ENCODE measurements at regions not wholly inside any gene's neighbourhood (a gene's known extent, or its start where the extent isn't known, plus 50 kb on each side); places are given as distances from the start of the nearest gene placed in this dataset.

DNA sequence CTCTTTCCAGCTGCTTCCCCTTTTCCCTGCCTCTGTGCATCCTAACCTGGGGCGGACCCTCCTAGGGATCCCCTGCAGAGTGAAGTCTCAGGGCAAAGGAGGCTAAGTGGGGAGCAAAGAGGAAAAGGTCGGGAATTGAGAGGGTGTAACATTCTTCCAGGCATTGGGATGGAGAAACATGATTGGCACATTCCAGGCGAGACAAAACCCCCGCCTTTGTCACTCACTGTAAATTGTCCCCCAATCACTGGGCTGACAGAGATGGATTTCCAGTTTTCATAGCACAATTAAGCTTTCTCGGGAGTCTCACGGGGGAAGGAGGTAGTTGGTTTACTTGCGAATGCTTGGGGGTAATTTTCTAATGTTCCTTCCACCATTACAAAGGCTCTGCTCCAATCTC, 74.9 kb downstream of the MIAT start:
- no peak for DNase-seq

DNA sequence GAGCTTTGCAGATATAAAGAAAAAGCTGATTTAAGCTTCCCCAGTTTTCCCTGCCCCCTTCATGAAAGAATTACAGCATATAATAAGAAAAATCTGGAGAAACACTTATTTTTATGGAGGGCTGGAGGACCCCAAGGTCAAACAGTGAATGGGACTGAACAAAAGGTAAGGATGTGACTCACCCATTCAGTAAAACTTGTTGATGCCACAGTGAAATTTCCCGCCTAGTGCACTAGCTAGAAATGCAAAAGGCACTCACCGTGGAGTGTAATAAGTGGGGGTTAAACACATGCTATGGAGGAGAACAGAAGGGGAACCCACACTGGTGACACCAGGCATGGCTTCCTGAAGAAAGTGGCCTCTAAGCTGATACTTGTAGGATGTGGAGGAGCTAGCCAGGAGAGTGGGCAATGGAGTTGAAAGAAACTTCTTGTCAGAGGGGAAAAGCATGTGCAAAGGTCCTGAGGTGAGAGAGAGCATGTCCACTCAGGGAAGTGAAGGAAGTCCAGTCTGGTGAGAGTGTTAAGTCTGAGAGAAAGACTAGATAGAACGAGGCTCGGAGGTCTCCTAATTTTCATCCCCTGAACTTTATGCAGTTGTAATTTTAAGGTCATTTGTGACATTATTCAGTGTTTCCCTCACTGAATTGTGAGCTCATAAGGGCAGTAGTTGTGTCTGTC, 77.1 kb downstream of the MIAT start:
- DNase-seq: no peak

DNA sequence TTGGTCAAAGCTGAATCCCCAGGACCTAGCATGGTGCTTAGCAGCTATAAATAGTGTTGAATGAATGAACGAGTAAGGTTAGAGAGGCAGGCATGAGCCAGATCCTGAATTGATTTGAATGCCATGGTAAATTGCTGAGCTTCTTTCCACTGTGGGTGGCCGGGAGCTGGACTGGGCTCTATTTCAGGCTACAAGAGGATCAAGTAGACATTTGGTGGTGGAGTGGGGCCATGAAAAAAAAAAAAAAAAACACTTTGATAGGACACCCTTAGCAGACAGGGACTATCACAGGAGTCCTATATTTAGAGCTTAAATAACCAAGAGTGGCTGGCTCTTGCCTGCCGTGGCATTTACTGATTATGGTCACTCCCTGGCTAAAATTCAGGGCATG, 77.6 kb downstream of the MIAT start:
- no peak for DNase-seq

GRCh38 chr22:26737262-26737661, 79.9 kb downstream of the MIAT start:
- DNase-seq: no peak

DNA sequence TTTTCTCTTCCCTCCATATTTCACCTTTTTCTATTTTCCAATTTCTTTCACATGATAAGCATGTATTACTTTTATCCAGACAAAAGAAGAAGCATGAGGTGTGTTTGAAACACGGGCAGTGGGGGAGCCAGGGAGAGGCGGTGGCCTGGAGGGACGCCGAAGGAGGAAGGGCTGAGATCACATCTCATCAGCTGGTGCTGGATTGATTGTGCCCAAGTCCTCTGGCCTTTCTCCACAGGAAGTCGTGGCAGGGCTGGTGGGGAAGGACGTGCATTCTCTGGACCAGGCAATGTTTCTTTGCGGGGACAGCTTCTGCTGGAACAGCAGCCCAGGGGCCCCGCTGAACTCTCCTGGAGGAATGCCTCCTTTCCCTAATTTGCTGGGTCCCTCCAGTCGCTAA, 82.9 kb downstream of the MIAT start:
- DNase-seq: no peak

DNA sequence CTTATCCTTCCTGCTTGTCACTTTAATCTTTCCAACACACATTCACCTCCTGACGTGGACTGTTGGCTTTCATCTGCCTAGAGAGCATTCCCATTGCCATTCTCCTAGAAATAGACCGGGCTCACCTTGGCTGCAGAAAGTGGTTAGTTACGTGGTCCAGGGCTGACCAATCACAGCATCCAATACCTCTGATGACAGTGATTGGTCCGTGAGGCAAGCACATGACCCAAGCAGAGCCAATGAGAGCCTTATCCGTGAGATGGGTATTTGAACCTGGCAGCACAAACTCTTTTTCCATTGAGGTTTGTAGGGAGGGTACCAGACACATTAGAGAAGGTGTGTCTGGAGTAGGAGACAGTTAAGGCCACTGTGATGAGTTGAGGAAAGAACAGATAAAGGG, 85.8 kb downstream of the MIAT start:
- no peak for DNase-seq

DNA sequence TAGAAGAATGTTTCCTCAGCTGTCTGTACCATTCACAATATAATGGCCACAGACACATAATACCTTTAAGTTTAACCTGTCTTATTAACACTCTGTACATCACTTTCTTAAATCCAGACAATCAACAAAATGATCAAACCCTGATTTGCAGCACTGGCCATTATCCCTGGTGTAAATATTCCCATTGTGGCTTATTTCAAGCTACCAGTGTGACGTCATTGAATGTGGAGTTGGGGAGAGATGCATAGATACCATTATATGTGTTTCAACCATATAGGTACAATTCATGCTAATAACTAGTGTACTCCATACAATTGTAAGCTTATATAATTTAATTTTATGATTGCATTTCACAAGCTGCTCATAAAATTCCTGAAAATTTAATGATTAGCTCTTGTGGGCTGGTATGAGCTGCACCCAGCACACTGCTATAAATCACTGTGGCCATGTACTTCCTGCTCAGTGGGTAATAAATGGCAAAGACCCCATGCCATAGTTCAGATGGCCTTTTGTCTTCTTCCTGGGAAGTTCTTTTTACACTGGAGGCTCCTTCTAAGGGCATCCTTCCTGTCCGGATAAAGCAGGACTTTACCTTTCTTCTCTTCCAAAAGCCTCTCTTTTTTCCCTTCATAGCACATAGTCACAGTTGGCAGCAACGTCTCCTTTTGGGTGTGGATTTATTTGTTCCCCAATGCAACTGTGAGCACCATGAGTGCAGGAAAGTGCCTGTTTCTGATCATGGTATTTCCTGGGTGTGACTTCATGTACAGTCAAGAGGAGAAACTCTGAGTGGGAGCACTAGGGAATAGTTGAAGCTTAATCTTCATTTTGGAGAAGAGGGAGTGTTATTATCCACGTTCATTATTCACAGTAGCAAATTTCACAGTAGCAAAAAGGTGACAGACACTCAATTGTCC, 87.8 kb downstream of the MIAT start:
- DNase-seq: no peak

GRCh38 chr22:26746311-26746710, 88.9 kb downstream of the MIAT start:
- no peak for DNase-seq

DNA sequence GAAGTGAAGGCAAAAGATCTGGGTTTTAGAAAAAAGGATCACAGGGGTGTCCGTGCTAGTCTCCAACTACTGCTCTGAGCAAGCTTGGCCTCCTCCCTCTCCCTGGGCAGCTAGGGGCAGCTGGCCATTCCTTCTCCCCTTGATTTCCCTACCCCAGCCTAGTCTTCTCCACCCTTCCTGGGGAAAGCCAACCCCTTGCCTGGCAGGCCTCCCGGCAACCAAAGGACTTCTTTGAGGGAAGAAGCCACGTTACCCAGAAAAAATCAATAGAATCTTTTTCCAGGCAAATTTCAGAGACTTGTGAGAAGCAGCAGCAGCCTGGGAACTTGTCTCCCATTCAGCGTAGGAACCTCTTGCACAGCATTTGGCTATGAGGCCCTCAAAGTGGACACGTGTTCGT, 91.5 kb downstream of the MIAT start:
- DNase-seq: no peak

DNA sequence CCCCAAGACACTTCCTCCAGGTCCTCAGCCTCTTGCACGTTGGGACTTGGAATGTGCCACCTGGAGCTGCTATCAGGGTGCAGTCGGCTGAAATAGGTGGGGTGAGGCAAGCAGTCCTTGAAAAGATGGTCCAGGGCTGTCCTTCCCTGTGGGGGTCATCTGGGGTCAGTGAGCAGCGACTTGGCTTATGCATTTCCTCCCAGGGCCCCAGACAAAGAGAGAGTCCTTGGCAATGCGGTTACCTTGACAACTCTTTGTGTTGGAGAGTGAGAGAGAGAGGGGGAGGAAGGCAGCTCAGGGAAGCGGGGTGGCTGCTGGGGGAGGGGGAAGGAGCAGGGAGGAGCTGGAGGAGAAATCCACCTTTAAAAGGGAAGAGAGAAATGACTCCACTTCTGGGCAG, 93.8 kb downstream of the MIAT start:
- no peak for DNase-seq

GRCh38 chr22:26753125-26753862, 95.9 kb downstream of the MIAT start:
- DNase-seq: no peak

DNA sequence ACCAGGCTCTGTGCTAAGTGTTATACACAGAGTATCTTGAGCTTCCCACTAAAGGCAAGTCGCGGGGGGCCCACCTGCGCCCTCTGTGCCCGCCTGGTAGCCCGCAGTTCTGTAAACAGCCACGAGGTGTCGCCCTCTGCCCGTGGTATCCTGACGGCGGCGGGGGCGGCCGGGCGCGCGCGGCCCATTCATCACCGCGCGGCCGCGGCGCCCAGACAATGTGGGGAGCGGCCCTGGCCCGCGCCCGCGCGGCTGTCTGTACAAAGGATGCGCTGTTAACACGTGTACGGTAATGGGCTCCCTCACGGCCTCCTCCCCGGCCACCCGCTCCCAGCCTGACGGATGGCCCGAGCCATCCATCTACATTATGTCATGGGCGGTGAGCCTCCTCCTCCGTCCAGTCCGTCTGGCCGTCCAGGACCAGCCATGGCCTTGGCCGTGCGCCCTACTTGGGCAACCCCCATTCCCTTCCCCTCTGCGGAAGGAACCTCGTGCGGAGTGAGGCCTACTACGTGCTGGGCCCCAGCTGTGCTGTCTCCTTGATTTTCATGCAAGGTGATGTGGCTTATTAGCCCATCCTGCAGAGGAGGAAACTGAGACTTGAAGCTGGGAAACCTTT, 99.4 kb downstream of the MIAT start:
- DNase-seq: no peak

GRCh38 chr22:26757496-26757895, 100.1 kb downstream of the MIAT start:
- no peak for DNase-seq

DNA sequence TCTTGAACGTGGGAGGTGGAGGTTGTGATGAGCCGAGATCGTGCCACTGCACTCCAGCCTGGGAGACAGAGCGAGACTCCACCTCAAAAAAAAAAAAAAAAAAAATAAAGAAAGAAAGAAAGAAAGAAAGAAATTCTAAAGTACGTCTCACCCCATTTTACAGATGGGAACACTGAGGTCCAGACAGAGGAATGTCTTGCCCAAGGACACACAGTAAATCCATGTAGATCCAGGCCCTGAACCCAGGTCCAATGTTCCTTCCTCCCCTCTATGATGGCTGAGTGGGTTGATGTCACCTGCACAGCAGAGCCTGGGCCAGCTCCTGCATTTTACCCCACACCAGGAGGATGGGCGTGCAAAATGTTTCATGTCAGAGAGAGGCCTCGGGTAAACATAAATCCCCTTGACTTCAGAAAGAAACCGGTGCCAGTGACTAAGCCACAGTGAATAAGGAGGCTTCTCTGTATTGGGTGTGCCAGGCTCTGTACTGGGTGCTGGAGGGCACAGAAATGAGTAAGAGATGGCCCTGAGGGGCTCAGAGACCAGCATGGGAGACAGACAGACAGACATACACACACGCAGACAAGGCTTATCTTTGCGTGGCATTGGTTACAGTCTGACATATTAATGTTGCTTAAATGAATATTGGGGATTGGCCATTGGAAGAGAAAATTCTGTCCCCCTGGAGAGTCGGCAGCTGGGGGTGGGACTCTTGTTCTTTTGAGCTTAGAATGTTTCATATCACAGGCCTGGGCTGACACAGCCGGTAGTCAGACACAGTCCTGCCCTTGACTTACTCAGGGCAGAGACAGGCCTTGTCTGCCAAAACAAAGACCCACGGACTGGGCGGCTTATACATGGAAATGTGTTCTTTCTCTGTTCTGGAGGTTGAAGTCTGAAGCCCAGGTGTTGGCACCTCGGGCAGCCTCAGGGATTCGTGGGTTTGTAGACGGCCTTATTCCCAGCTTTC, 105.4 kb downstream of the MIAT start:
- no peak for DNase-seq

GRCh38 chr22:26763633-26764361, 106.4 kb downstream of the MIAT start:
- DNase-seq: no peak

- DNase-seq: no peak
Measured at GRCh38 chr22:26766510-26767350, 109.3 kb downstream of the MIAT start.

- no peak for DNase-seq
Measured at GRCh38 chr22:26767351-26768155, 110.2 kb downstream of the MIAT start.

DNA sequence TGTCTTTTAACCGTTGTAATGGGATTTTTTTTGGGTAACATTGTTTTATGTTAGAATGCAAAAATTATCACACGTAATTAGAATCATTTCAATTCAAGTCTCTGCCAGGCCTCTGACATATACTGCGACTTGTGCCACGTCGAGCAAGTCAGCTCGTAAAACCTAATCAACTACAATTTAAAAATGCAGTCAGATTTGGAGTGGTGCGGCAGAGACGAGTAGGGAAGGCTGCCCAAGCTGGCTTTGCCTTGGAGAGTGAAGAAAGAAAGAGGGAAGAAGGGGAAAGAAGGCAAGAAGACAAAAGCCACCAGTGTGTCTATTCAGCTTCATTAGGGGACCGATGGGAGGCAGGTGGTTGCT, 110.7 kb downstream of the MIAT start:
- DNase-seq: no peak

DNA sequence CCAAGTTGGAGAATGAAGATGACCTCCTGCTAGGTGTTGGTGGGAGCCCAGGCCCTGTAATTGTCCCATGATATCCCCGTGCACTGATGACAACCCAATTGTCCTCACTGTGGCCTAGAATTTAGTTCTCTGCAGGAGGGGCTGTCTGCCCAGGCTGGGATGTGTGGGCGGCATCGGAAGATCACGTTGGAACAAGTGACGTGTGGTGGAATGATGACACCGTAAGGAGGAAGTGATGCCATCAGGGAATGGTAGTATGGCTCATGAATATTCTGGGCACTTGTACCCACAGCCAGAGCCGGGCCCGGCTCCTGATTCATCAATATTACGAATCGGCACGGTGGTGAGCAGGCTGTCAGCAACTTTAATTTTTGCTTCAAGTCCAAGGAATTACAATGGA, 111.6 kb downstream of the MIAT start:
- no peak for DNase-seq

DNA sequence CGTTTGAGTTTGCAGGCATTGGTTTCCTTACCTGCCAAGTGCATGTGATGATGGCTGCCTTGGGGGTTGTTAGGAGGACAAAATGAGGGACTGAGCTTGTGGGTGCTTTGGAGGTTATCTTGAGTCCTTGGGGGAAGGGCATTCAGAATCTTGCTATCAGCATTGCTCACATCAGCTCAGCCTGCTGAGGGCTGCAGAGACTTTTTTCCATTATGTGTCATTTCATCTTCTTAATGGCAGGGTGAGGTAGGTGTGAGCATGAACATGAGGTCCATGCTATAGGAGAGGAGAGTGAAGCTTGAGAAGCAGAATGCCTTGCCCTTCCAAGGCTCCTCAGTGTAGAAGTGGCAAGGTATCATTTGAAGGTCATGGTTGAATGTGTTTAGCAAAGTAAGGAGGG, 112.3 kb downstream of the MIAT start:
- no peak for DNase-seq
